Smooth muscle cell (in vitro differentiated cells): ENCODE measurements at regions not wholly inside any gene's neighbourhood (a gene's known extent, or its start where the extent isn't known, plus 50 kb on each side); places are given as distances from the start of the nearest gene placed in this dataset.
"Not testable (repeated sequence)": the region's sequence is repeated elsewhere in the genome, so short reads cannot be mapped to it uniquely, and the experiment has no call there.

Experiments
- DNase-seq: peaks from one replicate; lab custom pipeline; 2025; ENCODE audit not compliant: unreplicated experiment; lab: John Stamatoyannopoulos, UW
- H2AFZ ChIP-seq: fragments of 200-600 bp; sonication (generic); 2 replicates; pipeline ENCODE4 v1.6.0; 2016; ENCODE audit warnings: antibody characterized with exemption, low read depth, mild to moderate bottlenecking
- H3F3A ChIP-seq: fragments of 200-600 bp; sonication (generic); 2 replicates; pipeline ENCODE4 v1.6.0; 2017; ENCODE audit warnings: antibody characterized with exemption, low read depth
- H3K27ac ChIP-seq: fragments of 200-600 bp; sonication (generic); 2 replicates; pipeline ENCODE4 v1.5.1; 2016; ENCODE audit warnings: low read depth, mild to moderate bottlenecking
- H3K27me3 ChIP-seq: fragments of 200-600 bp; sonication (generic); 2 replicates; pipeline ENCODE4 v1.6.1; 2016; ENCODE audit warnings: low read depth, mild to moderate bottlenecking
- H3K36me3 ChIP-seq: fragments of 200-600 bp; sonication (generic); 2 replicates; pipeline ENCODE4 v1.5.1; 2016; ENCODE audit warnings: low read depth
- H3K4me1 ChIP-seq: fragments of 200-600 bp; sonication (generic); 2 replicates; pipeline ENCODE4 v1.5.1; 2016; ENCODE audit warnings: low read depth
- H3K4me2 ChIP-seq: fragments of 200-600 bp; sonication (generic); 2 replicates; pipeline ENCODE4 v1.6.0; 2016; ENCODE audit warnings: mild to moderate bottlenecking
- H3K4me3 ChIP-seq: fragments of 200-600 bp; sonication (generic); 2 replicates; pipeline ENCODE4 v1.5.1; 2016; ENCODE audit warnings: mild to moderate bottlenecking
- H3K79me2 ChIP-seq: fragments of 200-600 bp; sonication (generic); 2 replicates; pipeline ENCODE4 v1.6.0; 2016; ENCODE audit warnings: low read depth, mild to moderate bottlenecking
- H3K9ac ChIP-seq: fragments of 200-600 bp; sonication (generic); 2 replicates; pipeline ENCODE4 v1.6.0; 2016; ENCODE audit warnings: low read depth
- H3K9me3 ChIP-seq: fragments of 200-600 bp; sonication (generic); replicated peaks from 2 replicates; pipeline ENCODE4 v1.5.1; 2016; ENCODE audit warnings: low read depth
- H4K20me1 ChIP-seq: fragments of 200-600 bp; sonication (generic); 2 replicates; pipeline ENCODE4 v1.6.0; 2016; ENCODE audit warnings: low read depth
- CTCF ChIP-seq: fragments of 200-600 bp; sonication (generic); IDR thresholded peaks from 2 replicates; pipeline ENCODE4 v1.5.1; 2017; ENCODE audit warnings: borderline replicate concordance, mild to moderate bottlenecking, antibody characterized with exemption; ENCODE audit not compliant: insufficient read depth, poor library complexity, severe bottlenecking
- WGBS: methylation state at CpG from one replicate; pipeline ENCODE4 v1.1.7; 2016; ENCODE audit warnings: low lambda C conversion rate; 5-methylcytosine and 5-hydroxymethylcytosine counted together

GRCh38 chr11:49850541-49850940 is 101.7 kb upstream of the OR4C13 start:
- DNase-seq, H3K4me2 ChIP-seq, H3K27ac ChIP-seq, H3F3A ChIP-seq, H2AFZ ChIP-seq, H3K27me3 ChIP-seq, H3K4me1 ChIP-seq, H3K9me3 ChIP-seq, H3K9ac ChIP-seq, H3K79me2 ChIP-seq, H4K20me1 ChIP-seq, H3K4me3 ChIP-seq, H3K36me3 ChIP-seq: not testable (repeated sequence)
- WGBS, result 89% methylated on average over 26 of the region's 29 CpGs

GRCh38 chr11:49851511-49851910 is 100.7 kb upstream of the OR4C13 start:
- Histone ChIP-seq H3K4me2 (no peak overlapping the region), H3K4me3 (no peak overlapping the region), H3K27me3 (no peaks in the 10 kb centered on the region), H2AFZ (no peak overlapping the region), H3F3A (no peaks in the 10 kb centered on the region), H3K9ac (no peak overlapping the region), H3K9me3 (no peaks in the 10 kb centered on the region), H3K79me2 (no peaks in the 10 kb centered on the region), H3K27ac (no peak overlapping the region), H4K20me1 (no peaks in the 10 kb centered on the region), H3K4me1 (no peaks in the 10 kb centered on the region), H3K36me3 (no peaks in the 10 kb centered on the region)
- DNase-seq, result no peak
- no peak for TF ChIP-seq CTCF
- 94% methylated on average over 31 of the region's 31 CpGs for WGBS

- 91% methylated on average over 26 of the region's 35 CpGs for WGBS
- no peak for TF ChIP-seq CTCF
- DNase-seq, result no peak
- Histone ChIP-seq H3K79me2 (no peaks in the 10 kb centered on the region), H2AFZ (no peak overlapping the region), H3K27ac (no peak overlapping the region), H3K27me3 (no peaks in the 10 kb centered on the region), H3F3A (no peaks in the 10 kb centered on the region), H3K9ac (no peak overlapping the region), H3K36me3 (no peaks in the 10 kb centered on the region), H3K4me1 (no peaks in the 10 kb centered on the region), H4K20me1 (no peaks in the 10 kb centered on the region), H3K9me3 (no peaks in the 10 kb centered on the region), H3K4me3 (no peak overlapping the region), H3K4me2 (no peak overlapping the region)
These were observed 100.2 kb upstream of the OR4C13 start for GRCh38 chr11:49851971-49852389.

GRCh38 chr11:49888875-49889274 is 63.3 kb upstream of the OR4C13 start:
- H3K9ac ChIP-seq, H3K36me3 ChIP-seq, H3K27ac ChIP-seq, H3K27me3 ChIP-seq, H3F3A ChIP-seq, H3K79me2 ChIP-seq, H3K4me1 ChIP-seq, H4K20me1 ChIP-seq, H3K9me3 ChIP-seq, H3K4me3 ChIP-seq, H2AFZ ChIP-seq, DNase-seq, H3K4me2 ChIP-seq: not testable (repeated sequence)
- WGBS, result 59% methylated on average over 6 of the region's 6 CpGs

GRCh38 chr11:49891910-49892671 is 60.1 kb upstream of the OR4C13 start:
- 91% methylated on average over 43 of the region's 57 CpGs for WGBS
- not testable (repeated sequence) for DNase-seq, H3K36me3 ChIP-seq, H3K9ac ChIP-seq, H3K4me2 ChIP-seq, H3K9me3 ChIP-seq, H3K4me3 ChIP-seq, H3K4me1 ChIP-seq, H4K20me1 ChIP-seq, H3F3A ChIP-seq, H3K27me3 ChIP-seq, H3K79me2 ChIP-seq, H3K27ac ChIP-seq, H2AFZ ChIP-seq

GRCh38 chr11:49893442-49893841 is 58.7 kb upstream of the OR4C13 start:
- H3K4me2 ChIP-seq, H3K36me3 ChIP-seq, DNase-seq, H3K9me3 ChIP-seq, H2AFZ ChIP-seq, H3K79me2 ChIP-seq, H3K9ac ChIP-seq, H3K27me3 ChIP-seq, H3K4me1 ChIP-seq, H3K4me3 ChIP-seq, H4K20me1 ChIP-seq, H3K27ac ChIP-seq, H3F3A ChIP-seq: not testable (repeated sequence)
- WGBS, result 76% methylated on average over 29 of the region's 29 CpGs
